ENCODE measurements at regions not wholly inside any gene's neighbourhood (a gene's known extent, or its start where the extent isn't known, plus 50 kb on each side); places are given as distances from the start of the nearest gene placed in this dataset.

DNA sequence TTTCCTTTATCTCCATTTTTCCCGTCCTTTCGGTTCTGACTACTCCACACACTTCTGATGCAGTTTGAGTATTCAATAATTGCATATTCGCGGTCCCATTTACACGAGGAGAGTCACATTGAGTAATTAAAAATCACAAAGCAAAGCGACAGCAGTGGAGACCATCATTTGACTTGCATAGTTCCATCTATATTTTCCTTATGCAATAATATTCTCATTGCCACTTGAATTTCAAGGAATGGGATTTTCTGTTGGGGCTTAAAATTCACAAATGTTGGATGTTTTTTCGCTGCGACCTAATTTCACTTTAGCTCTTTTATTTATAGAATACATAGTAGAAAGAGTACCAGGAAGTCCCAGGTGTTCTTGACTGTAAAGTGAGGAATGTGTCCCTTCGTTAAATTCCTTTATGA lies 186.8 kb downstream of the ZEB2 start:
- Mint-ChIP-seq H3K36me3 (ENCODE audit: insufficient read depth, unreplicated experiment) (peaks cover 24% of the 10 kb centered on the region), H3K4me3 (ENCODE audit: low read depth, unreplicated experiment) (peak overlapping the region; percentile 79), H3K4me1 (ENCODE audit: low read depth, unreplicated experiment) (peaks cover 10% of the 10 kb centered on the region), H3K27ac (ENCODE audit: unreplicated experiment) (peak overlapping the region; percentile 96), H3K9me3 (ENCODE audit: low read depth, unreplicated experiment) (no peaks in the 10 kb centered on the region), H3K27me3 (ENCODE audit: unreplicated experiment) (no peaks in the 10 kb centered on the region)
- CTCF ChIA-PET = no interaction called here
- intact Hi-C loops (cut with micrococcal nuclease; ENCODE audit: unreplicated experiment) = loop anchor here (5.0 kb wide), 1 partner anchor 396 kb away; no protein-coding TSS in a partner anchor
- TF ChIP-seq, protein P1, sequence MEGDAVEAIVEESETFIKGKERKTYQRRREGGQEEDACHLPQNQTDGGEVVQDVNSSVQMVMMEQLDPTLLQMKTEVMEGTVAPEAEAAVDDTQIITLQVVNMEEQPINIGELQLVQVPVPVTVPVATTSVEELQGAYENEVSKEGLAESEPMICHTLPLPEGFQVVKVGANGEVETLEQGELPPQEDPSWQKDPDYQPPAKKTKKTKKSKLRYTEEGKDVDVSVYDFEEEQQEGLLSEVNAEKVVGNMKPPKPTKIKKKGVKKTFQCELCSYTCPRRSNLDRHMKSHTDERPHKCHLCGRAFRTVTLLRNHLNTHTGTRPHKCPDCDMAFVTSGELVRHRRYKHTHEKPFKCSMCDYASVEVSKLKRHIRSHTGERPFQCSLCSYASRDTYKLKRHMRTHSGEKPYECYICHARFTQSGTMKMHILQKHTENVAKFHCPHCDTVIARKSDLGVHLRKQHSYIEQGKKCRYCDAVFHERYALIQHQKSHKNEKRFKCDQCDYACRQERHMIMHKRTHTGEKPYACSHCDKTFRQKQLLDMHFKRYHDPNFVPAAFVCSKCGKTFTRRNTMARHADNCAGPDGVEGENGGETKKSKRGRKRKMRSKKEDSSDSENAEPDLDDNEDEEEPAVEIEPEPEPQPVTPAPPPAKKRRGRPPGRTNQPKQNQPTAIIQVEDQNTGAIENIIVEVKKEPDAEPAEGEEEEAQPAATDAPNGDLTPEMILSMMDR (IDR thresholded peaks at IDR 0.05; ENCODE audit: unreplicated experiment) = no peak
- no TSS peak for BruUV-seq (replicated peaks)
- no peak for DNase-seq

DNA sequence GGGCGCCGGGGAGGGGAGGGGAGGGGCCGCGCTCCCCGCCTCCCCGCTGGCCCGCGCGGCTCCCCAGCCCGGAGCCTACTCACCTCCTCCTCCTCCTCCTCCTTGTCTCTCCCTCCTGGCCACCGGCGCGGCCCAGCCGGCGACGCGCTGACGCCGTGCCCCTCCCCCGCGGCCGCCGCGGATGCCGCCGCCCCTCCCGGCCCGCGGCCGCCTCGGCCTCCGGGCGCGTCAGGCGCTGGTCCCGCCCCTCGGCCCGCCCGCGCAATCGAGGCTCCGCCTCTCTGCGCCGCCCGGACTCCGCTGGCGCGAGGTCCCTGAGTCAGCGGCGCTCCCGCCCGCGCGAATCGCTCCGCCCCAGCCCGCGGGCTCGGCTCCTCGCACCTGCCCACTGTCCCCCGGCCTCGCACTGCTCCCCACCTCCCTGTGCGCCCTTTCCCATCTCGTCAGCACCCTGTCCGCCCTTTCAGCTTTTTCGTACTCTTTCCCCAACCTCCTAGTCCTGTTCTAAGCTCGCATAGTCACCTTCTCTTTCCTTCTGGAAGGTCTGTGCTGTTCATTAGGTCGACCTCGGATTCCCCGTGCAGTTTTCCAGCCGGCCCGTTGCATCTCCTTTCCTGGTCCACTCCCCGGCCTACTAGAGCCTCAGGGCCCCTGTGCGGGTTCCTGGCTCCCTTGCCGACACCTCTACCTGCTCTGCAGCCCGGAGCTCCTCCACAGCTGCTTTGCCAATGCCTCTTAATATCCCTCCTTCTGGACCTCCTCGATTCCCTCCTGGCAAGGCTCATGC lies 187.4 kb downstream of the ZEB2 start:
- no TSS peak for BruUV-seq (replicated peaks)
- Mint-ChIP-seq H3K4me1 (ENCODE audit: low read depth, unreplicated experiment) (peaks cover 10% of the 10 kb centered on the region), H3K4me3 (ENCODE audit: low read depth, unreplicated experiment) (peak overlapping the region; percentile 79), H3K9me3 (ENCODE audit: low read depth, unreplicated experiment) (no peaks in the 10 kb centered on the region), H3K36me3 (ENCODE audit: insufficient read depth, unreplicated experiment) (peaks cover 24% of the 10 kb centered on the region), H3K27me3 (ENCODE audit: unreplicated experiment) (no peaks in the 10 kb centered on the region), H3K27ac (ENCODE audit: unreplicated experiment) (peak overlapping the region; percentile 96)
- TF ChIP-seq, protein P1 (IDR thresholded peaks at IDR 0.05; ENCODE audit: unreplicated experiment) = no peak
- DNase-seq = peak; percentile 94
- CTCF ChIA-PET = no interaction called here
- intact Hi-C loops (cut with micrococcal nuclease; ENCODE audit: unreplicated experiment) = loop anchor here (5.0 kb wide), 1 partner anchor 395 kb away; no protein-coding TSS in a partner anchor

DNA sequence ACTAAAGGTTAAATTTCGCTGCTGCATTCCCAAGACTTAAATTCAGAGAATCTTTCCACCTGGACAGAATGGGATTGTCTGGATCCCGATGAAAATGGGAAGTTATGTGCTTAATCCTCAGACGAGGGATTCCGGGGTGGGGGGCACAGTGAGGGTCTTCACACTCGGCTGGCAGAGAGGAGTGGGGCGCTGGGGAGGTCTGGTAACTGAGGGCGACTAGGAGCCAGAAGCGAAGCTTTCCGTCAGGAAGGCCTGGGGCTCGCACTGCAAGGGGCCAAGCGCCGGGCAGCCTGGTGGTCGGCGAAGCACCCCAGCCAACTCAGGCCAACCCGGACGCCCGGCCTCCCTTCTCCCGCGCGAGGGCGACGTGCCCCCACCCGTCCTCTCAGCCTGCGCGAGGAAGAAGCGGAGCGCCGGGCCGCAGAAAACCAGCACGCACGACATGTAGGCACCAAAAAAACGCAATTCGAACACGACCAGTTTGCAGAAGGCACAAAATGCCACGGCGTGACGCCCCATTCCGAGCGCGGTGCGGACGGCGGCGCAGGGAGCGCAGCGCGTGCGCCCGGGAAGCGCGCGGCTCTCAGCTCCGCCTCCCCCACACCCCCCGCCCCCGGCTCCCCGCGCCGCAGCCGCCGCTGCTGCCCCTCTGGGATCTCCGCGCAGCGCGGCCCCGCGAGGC lies 188.1 kb downstream of the ZEB2 start:
- Mint-ChIP-seq H3K9me3 (ENCODE audit: low read depth, unreplicated experiment) (no peaks in the 10 kb centered on the region), H3K36me3 (ENCODE audit: insufficient read depth, unreplicated experiment) (peaks cover 24% of the 10 kb centered on the region), H3K4me1 (ENCODE audit: low read depth, unreplicated experiment) (peaks cover 16% of the 10 kb centered on the region), H3K27me3 (ENCODE audit: unreplicated experiment) (no peaks in the 10 kb centered on the region), H3K4me3 (ENCODE audit: low read depth, unreplicated experiment) (peak overlapping the region; percentile 79), H3K27ac (ENCODE audit: unreplicated experiment) (peak overlapping the region; percentile 96)
- BruUV-seq (replicated peaks) = no TSS peak
- no peak for DNase-seq
- intact Hi-C loops (cut with micrococcal nuclease; ENCODE audit: unreplicated experiment) = loop anchor here (5.0 kb wide), 1 partner anchor 395 kb away; no protein-coding TSS in a partner anchor
- CTCF ChIA-PET = no interaction called here
- TF ChIP-seq, protein P1 (IDR thresholded peaks at IDR 0.05; ENCODE audit: unreplicated experiment) = no peak

DNA sequence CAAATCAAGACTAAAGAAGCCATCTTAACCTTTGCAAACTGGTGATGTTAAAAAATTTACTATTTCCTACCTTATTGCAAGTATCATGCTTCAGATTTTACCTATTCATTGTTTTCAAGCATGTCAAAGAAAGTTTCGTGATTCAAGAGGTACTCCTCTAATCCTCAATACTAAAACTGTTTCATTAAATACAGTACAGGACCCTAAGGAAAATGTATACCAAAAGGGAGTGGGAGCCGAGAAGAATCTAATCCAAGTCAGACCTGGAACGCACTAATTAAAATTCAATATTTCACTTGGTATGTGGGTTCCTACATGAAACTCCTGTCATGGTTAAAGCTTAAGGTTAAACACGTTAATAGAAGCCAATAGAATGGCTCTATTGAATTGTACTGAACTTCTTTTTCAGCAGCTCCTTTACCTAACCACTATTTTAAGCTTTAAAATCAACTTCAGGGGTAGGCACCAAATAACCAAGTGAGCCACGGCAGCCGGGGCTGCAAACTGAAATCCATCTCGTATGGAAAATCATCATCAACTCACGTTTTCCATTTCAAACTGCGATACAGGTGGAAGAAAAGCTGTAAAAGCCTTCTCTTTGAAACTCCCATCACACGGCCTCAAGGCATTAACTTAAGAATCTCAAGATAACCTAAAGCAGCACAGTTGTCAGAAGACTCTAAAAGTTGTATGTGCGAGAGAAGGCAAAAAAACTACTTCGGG lies 188.8 kb downstream of the ZEB2 start:
- BruUV-seq (replicated peaks) = TSS peak; percentile 45
- CTCF ChIA-PET = no interaction called here
- H3K4me3 Mint-ChIP-seq (ENCODE audit: low read depth, unreplicated experiment) = peak overlapping the region; percentile 79
- H3K9me3 Mint-ChIP-seq (ENCODE audit: low read depth, unreplicated experiment) = no peaks in the 10 kb centered on the region
- peak overlapping the region; percentile 96 for H3K27ac Mint-ChIP-seq (ENCODE audit: unreplicated experiment)
- TF ChIP-seq, protein P1 (IDR thresholded peaks at IDR 0.05; ENCODE audit: unreplicated experiment) = no peak
- H3K4me1 Mint-ChIP-seq (ENCODE audit: low read depth, unreplicated experiment) = peaks cover 21% of the 10 kb centered on the region
- intact Hi-C loops (cut with micrococcal nuclease; ENCODE audit: unreplicated experiment) = loop anchor here (5.0 kb wide), 1 partner anchor 394 kb away; no protein-coding TSS in a partner anchor
- no peak for DNase-seq
- H3K27me3 Mint-ChIP-seq (ENCODE audit: unreplicated experiment) = no peaks in the 10 kb centered on the region
- H3K36me3 Mint-ChIP-seq (ENCODE audit: insufficient read depth, unreplicated experiment) = peaks cover 24% of the 10 kb centered on the region
